ENCODE measurements at regions not wholly inside any gene's neighbourhood (a gene's known extent, or its start where the extent isn't known, plus 50 kb on each side); places are given as distances from the start of the nearest gene placed in this dataset.

- FAIRE-seq = no peak
These were observed 113.2 kb downstream of the HERPUD2 start for GRCh38 chr7:35581605-35582210.

- no peak for FAIRE-seq
These were observed 118.8 kb downstream of the HERPUD2 start for GRCh38 chr7:35576031-35576573.

GRCh38 chr7:35571611-35572240 lies 123.2 kb downstream of the HERPUD2 start:
- no peak for FAIRE-seq

DNA sequence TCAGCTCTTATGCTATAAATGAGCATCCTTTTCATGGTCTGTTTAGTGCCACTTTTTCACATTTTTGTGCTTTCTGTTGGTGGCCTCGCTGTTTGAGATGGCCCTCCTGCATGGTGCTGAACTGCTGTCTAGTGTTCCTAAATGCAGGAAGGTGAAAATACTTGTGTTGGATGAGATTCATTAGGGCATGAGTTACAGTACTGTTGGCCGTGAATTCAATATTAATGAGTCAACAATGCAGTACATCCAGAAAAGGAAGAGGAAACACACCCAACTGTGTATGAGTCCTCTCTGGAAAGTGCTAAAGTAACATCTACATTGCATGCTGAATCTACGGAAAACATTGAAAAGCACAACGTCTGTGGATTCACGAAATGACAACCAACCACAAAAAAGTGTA lies 124.0 kb downstream of the HERPUD2 start:
- no peak for FAIRE-seq

DNA sequence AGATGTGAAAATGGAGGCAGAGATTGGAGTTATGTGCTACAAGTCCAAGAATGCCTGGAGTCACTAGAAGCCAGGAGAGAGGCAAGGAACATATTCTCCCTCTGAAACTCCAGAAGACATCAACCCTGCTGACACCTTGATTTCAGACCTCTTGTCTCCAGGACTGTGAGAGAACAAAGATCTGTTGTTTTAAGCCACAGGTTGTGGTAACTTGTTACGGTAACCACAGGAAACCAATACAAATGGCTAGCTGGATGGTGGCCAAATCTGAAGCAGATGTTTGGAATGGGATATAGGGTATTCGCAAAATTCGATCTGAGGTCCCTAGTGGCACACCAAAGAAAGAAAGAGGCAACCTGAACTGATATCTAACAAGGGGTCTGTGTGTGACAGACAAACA lies 129.0 kb downstream of the HERPUD2 start:
- no peak for FAIRE-seq

DNA sequence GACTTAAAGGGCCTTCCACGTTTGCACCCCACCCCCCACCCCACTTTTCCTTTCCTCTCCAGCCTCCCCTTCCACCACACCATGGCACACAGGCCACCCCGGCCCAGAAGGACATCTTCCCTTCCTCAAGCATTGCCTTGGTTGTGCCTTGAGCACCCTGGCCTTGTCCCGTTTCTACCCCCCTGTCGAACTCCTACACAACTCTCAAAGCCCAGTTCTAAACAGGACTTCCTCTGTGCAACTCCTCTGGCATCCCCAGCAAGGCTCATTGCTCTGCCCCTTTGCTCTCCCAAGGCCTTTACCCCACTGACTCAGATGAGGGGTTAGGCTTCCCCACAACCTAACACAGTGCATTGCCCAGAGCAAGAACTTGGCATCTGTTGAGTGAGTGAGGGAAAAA lies 136.1 kb downstream of the HERPUD2 start:
- no peak for FAIRE-seq

DNA sequence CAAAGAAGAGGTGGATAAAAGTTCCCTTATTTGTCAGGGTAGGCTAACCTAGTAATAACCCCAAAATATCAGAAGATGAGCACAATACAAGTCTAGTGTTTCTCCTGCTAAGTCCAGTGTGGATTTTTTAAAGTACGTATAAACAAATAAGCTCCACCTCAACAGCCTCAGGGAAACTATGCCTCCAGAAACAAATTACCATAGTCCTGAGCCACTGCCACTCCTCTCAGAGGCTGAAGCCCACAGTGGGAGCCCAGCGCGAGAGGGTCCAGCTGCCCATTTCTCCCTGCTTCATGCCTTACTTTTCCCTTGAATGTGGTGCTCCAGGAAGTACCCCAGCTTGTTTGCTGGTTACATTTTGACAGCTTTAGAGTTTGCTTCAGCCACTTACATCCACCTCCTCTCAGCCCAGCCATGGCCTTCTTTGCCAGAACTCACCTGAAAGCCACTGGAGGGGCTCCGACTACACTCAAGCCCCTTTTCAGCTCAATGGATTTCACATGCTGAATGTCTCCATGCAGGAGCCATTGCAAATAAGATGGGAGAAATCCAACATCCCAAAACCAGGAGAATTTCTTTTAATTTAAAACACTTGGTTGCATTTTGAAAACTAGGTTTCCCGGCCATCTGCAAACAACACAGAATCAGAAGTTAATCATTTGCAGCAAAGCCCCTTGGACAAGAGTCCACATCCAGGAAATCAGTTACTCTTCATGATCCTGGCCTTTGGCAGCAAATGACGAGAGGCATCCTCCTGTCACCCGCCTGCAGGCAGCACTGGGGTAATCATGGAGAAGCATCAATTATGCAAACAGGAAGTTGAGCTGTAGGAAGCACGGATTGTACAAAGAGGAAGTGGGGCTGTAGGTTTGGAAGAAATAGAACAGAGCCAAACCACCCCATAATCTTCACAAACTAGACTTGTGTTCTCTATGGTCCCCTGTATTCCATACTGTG lies 138.1 kb downstream of the HERPUD2 start:
- FAIRE-seq = no peak

GRCh38 chr7:35555934-35556333 lies 139.0 kb downstream of the HERPUD2 start:
- FAIRE-seq = no peak

DNA sequence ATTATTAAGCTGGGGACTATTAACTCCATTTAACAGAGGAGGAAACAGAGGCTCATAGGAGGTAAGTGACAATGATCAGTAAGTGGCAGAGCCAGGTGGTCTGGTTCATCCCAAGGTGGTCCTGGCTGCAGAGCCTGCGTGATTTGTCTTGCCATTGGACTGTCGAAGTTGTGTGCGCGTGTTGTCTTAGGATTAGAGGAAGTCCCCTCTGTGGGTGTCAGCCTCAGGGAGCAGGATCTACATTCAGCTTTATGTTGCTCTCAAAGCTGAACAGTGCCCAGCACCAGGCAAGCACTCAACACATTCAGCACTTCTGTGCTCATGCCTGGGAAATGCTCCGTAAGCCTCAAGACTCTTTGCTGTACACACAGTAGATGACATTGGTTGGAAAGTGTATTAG lies 139.5 kb downstream of the HERPUD2 start:
- FAIRE-seq = no peak

GRCh38 chr7:35553519-35553918 lies 141.4 kb downstream of the HERPUD2 start:
- FAIRE-seq = no peak

- no peak for FAIRE-seq
These were observed 142.2 kb downstream of the HERPUD2 start for GRCh38 chr7:35552691-35553090.

DNA sequence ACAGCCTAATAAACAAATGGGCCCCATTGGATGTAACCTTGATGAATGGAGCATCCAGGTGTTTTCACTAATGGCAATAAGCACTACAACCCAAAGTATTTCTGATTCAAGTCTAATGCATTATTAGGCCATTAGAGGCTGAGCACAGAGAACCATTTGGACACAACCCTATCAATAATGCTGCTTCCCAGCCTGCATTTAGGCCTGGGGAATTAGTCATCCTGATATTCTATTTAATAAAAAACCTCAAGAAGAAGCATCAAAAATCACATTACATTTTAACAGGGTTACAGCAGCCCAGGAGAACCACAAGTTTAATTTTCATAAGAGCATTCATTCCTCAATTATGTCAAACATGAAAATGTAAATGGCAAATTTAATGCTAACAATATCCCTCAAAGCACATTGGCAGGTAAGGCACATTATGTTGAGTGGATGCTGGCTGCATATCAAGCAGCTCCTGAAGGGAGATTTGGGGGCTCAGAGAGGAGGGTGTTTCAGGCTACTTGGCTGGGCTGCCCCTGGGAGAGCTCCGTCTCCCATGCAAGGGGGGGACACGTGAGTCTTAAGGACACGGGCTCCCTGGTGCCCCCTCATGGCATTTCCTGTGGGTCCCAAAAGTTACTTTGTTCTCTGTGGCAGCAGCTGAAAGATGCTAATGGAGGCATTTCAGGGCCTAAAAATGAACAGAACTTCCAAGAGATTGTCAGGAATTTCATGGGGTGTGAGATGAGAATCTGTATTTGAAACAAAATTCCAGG lies 143.4 kb downstream of the HERPUD2 start:
- no peak for FAIRE-seq

- FAIRE-seq = no peak
These were observed 144.1 kb downstream of the HERPUD2 start for GRCh38 chr7:35550831-35551230.

- FAIRE-seq = no peak
These were observed 145.2 kb downstream of the HERPUD2 start for GRCh38 chr7:35549781-35550180.

GRCh38 chr7:35548291-35548690 lies 146.6 kb downstream of the HERPUD2 start:
- FAIRE-seq = no peak

- no peak for FAIRE-seq
These were observed 148.1 kb downstream of the HERPUD2 start for GRCh38 chr7:35546691-35547429.

GRCh38 chr7:35545831-35546230 lies 149.1 kb downstream of the HERPUD2 start:
- FAIRE-seq = no peak

GRCh38 chr7:35544028-35544742 lies 150.8 kb downstream of the HERPUD2 start:
- FAIRE-seq = no peak

DNA sequence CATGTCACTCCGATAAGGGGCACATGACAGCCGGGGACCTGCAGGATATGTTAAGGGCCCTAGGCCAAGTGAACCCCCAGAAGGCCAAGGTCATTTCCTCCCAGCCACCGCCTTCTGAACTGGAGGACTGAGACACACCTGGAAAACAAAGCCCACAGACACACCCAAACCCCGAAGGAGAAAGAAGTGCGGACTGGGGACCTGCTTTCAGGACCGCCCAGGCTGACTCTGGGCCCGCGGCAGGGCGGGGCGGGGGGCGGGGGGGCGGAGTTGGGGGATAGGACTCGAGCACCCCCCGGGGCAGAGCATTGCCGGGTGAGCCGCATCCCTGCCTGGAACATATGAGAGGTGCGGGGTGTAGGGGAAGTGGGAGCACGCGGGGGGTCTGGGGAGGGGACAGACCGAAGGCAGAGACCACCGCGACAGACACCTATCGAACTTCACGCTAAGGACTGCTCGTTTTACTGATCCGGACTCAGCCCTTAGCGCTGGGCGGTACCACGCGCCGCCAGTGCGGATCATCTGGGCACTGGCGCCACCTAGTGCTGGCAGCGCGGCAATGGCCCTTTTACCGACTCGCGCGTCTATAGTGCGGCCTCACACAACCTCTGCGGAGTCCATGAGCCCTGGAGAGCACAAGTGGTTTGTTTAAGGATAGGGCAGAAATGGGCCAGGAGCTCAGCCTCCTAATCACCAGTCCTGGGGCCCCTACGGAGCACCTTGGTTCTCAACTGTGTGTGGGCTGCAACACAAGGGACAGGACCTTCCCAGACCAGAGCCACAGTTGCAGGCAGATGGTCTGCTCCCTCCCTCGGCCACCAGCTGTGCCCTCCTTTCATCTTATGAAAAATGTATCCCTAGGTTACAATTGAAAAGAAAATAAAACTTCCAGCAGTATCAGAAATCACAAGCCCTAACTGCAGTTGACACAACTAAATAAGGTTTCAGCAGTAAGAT lies 157.6 kb downstream of the HERPUD2 start:
- FAIRE-seq = no peak

DNA sequence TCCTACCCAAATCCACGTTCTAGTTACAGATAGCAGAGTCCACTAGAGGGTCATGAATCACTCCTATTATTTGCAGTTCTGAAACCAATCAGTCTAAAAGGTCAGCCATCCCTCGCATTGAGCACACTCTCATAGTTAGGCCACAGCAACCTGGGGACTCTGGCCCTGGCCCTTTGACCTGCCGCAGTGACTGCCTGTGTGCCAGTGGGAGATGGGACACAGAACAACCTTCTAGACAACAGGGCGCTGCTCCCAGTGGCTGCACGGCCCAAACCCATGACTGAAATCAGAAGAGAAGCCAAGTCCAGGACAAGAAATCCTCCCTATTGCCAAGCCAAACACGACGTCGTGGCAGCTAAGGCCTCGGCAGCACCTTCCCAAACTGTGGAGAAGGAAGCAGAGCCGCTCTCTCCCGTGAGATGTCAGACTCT lies 158.5 kb downstream of the HERPUD2 start:
- FAIRE-seq = no peak

Measured in TTC549 (cell line).